Activated CD8-positive, alpha-beta memory T cell treated with anti-CD3 and anti-CD28 coated beads, Interleukin-2, amount 50 U/mL, for 48 hours (primary cell): ENCODE measurements at regions not wholly inside any gene's neighbourhood (a gene's known extent, or its start where the extent isn't known, plus 50 kb on each side); places are given as distances from the start of the nearest gene placed in this dataset.

Source experiments
- DNase-seq: peaks from one replicate; pipeline ENCODE4 v3.0.0-alpha.2; 2020

GRCh38 chr2:133773854-133774653, 205.8 kb upstream of the NCKAP5 start:
- DNase-seq: no peak

- DNase-seq: no peak
These were observed 206.4 kb upstream of the NCKAP5 start for GRCh38 chr2:133774654-133775015.

- no peak for DNase-seq
These were observed 208.8 kb upstream of the NCKAP5 start for GRCh38 chr2:133776936-133777573.

DNA sequence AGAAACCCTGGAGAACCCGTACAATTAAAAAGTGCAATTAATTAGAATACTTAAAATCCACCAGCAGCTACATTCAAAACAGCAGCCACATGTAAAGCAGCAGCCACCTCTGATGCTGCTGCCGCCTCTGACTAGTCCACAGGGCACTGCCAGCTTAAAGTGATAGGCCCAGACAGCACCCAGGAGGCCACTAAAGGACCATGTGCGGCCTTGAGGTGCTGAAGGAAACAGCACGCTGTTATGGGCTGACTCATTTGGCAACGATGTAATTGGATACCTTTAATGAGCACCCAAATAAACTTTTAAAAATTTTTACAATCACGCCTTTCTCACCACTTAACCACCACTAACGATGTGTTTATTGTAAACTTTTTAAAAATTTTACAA, 209.3 kb upstream of the NCKAP5 start:
- no peak for DNase-seq

- DNase-seq: no peak
These were observed 212.1 kb upstream of the NCKAP5 start for GRCh38 chr2:133780099-133780996.

DNA sequence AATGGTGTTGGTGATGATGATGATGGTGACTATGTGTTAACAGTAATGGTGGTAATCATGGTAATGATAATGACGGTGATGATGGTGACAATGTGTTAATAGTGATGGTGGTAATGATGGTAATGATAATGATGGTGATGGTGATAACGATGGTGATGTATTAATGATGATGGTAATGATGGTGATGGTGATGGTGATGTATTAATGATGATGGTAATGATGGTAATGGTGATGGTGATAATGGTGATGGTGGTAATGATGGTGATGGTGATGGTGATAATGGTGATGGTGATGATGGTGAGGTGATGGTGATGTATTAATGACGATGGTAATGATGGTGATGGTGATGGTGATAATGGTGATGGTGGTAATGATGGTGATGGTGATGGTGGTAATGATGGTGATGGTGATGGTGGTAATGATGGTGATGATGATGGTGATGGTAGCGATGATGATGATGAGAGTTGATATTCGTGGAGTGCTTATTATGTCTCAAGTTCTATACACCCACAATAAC, 212.8 kb upstream of the NCKAP5 start:
- no peak for DNase-seq

DNA sequence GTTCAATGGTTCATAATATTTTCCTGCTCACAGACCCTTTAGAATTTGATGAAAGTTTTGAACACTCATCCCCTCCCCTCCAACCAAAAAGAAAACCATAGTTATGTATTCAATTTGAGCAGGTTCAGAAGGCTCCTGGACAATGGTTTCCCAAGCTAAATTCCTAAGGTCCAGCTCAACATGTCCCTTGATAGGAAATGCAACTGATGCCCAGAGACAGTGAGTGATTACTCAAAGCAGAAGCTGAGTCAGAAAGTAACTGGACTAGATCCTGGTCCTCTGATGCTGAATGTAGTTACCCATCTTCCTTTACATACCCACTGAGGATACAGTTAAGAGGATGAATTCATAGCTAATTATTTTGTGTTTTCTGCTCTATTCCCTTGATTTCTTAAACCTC, 218.9 kb upstream of the NCKAP5 start:
- no peak for DNase-seq

DNA sequence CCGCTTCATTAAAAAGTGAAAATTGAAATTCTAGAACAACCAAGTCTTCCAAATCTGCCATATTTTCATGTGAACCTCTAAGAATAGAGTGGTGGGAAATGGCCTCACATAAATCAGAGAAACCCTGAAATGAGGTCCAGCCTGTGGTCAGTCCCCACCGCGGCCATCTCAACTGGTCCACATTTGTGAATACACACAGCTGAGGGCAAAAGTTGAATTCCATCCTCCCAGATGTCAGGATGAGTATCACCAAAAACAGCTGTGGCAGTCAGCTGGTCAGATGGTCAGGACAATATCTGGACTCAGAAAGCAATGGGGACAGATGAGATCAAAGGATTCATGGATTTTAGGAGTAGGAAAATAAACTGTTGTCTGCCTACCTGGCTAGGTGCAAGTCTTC, 219.4 kb upstream of the NCKAP5 start:
- DNase-seq: no peak

GRCh38 chr2:133788386-133788785, 220.1 kb upstream of the NCKAP5 start:
- DNase-seq: no peak

- DNase-seq: no peak
These were observed 221.5 kb upstream of the NCKAP5 start for GRCh38 chr2:133789743-133790142.

- no peak for DNase-seq
These were observed 222.4 kb upstream of the NCKAP5 start for GRCh38 chr2:133790711-133791110.

DNA sequence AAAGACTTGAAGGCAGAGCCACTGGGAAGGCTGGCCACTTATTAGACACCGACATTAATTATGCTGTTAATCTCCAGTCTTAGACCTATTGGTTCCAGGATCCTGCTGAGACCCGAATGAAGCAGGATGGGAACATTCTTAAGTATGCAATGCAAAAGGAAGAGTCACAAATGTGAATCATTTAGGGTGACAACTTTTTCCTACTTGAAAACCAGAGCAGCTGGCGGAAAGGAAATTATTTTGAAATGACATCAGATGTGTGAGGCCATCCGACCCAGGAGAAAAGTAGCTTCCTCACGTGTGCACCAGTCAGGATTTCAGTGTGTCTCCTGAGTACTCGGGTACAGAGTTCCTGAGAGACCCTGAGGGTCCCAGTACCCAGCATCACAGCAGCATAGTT, 222.9 kb upstream of the NCKAP5 start:
- no peak for DNase-seq

DNA sequence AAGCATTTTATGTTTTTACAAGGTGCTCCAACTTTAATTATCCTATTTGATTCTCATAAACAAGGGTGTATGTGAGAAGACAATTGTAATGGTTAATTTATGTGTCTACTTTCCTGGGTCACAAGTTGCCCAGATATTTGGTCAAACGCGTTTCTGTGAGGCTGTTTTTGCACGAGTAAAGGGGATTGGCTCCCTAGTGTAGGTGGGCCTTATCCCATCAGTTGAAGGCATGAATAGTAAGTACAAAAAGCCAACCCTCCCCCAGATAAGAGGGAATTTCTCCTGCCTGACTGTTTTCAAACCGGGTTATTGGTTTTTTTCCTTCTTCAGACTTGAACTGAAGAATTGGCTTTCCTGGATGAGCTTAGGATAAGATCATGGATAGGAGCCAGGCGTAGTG, 224.0 kb upstream of the NCKAP5 start:
- no peak for DNase-seq

DNA sequence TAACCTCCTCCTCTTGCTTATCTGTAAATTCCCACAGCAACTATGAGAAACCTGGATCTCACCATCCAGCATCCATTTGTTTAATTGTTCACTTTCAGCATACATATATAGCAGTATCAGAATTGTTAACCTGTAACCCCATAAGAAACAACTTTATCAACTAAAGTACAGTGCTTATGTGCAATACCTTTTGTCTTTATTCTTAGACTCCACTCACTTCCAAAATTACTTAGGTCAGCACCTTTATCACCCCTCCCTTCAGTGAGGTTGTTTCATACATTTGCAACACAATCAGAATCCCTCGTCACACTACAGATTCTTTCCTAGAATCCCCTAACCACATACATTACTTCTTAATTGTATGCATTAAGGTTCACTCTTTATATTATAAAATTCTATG, 225.9 kb upstream of the NCKAP5 start:
- DNase-seq: no peak

GRCh38 chr2:133801946-133802345, 233.7 kb upstream of the NCKAP5 start:
- DNase-seq: no peak

- DNase-seq: no peak
These were observed 234.3 kb upstream of the NCKAP5 start for GRCh38 chr2:133802409-133803039.

- DNase-seq: no peak
These were observed 238.3 kb upstream of the NCKAP5 start for GRCh38 chr2:133806564-133806963.

GRCh38 chr2:133809485-133809884, 241.2 kb upstream of the NCKAP5 start:
- DNase-seq: no peak

- no peak for DNase-seq
These were observed 242.3 kb upstream of the NCKAP5 start for GRCh38 chr2:133810559-133810958.

GRCh38 chr2:133811409-133812125, 243.3 kb upstream of the NCKAP5 start:
- DNase-seq: no peak

DNA sequence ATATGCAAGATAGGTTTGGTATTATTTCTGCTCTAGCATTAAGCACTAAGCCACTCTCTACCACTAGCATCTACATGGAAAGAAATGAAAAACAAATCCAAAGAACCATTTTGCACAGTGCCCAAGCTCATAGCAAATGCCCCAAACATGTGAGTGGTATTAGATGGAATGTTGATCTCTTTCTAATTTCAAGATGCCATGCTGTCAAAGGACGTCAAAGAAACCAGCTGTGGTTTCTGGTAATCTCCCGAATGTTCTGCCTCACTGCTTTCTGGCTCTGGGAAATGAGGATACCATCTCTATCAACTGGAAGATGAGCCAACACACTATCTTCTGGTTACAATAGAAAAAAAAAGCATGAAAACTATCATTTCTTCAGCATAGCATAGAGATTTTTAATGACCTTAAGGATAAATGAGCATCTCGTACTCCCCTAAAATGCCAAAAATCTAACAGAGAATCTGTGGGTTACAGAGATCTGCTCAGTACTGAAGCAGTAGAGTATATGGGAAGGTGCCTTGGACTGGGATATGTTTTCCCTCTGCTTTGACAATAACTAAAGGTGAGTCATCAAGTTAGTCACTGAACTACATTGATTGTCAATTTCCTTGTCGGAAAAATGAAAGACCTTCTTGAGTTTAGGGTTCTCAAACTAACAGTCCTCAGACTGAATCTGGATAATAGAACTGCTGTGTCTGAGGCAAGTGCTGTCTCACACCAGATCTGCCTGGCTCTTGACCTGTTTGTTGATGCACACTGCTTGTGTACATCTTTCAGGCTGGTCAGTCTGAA, 244.8 kb upstream of the NCKAP5 start:
- no peak for DNase-seq
